ENCODE measurements at regions not wholly inside any gene's neighbourhood (a gene's known extent, or its start where the extent isn't known, plus 50 kb on each side); places are given as distances from the start of the nearest gene placed in this dataset.
"Not testable (repeated sequence)": the region's sequence is repeated elsewhere in the genome, so short reads cannot be mapped to it uniquely, and the experiment has no call there.

DNA sequence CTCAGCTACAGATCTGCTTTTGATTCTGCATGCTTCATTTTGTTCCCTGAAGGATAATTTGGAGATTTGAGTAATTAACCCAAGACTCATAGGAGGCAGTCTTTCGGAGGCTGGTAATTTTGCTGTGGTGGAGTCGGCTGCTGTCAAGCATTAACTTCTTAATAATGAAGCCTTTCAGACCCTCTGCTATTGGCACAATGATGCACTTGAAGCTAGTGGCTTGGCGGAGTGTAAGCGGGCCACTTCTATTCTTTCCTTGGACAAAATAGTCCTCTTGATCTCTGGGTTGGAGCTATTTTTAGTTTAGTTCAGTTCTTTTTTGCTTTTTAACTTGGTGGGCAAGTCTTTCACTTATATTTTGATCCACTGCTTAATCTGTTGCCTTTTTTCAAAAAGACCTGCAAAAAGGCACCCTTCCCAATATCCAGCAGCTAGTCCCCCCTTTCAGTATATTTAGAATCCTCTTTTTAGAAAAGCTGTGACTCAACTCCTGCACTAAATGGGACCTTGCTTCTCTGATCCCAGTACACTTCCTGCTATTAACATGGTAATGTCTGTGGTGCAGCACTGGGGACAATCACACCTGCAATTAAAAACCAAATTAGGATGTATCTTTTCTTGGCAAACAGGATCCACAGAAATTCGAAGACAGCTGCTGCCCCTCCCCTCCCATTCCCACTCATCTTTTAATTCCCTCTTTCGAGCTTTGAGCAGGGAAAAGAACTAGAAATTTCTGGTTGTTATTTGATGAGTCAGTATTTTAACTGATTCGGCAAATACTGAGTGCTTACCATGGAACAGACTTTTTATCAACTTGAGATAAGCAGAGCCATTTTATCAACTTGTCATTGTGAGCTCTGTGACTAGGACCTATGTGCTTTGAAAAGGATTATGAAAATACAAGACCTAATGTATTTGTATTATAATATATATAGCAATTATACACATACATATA lies 169.4 kb upstream of the ANKRD55 start:
- ATAC-seq, result no peak
- Histone ChIP-seq H3K4me3 (no peak overlapping the region), H3K27ac (no peak overlapping the region), H3K27me3 (no peaks in the 10 kb centered on the region), H3K4me1 (peaks cover 0 to 22% (median 8%) of the 10 kb centered on the region in 9 donors), H3K9me3 (no peaks in the 10 kb centered on the region), H3K36me3 (no peaks in the 10 kb centered on the region)
- TF ChIP-seq, protein P1, sequence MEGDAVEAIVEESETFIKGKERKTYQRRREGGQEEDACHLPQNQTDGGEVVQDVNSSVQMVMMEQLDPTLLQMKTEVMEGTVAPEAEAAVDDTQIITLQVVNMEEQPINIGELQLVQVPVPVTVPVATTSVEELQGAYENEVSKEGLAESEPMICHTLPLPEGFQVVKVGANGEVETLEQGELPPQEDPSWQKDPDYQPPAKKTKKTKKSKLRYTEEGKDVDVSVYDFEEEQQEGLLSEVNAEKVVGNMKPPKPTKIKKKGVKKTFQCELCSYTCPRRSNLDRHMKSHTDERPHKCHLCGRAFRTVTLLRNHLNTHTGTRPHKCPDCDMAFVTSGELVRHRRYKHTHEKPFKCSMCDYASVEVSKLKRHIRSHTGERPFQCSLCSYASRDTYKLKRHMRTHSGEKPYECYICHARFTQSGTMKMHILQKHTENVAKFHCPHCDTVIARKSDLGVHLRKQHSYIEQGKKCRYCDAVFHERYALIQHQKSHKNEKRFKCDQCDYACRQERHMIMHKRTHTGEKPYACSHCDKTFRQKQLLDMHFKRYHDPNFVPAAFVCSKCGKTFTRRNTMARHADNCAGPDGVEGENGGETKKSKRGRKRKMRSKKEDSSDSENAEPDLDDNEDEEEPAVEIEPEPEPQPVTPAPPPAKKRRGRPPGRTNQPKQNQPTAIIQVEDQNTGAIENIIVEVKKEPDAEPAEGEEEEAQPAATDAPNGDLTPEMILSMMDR (IDR thresholded peaks at IDR 0.05), result no peak
- 45 to 54% methylated on average over 7 of the region's 7 CpGs for WGBS, 2 donors
- intact Hi-C loops (cut with DNase I), result no loop called here
- no peak for DNase-seq

GRCh38 chr5:56397796-56398195 lies 164.7 kb upstream of the ANKRD55 start:
- WGBS, 2 donors, result 97% methylated on average over 24 of the region's 24 CpGs
- H3K27ac ChIP-seq; H3K36me3 ChIP-seq; DNase-seq; intact Hi-C loops (cut with DNase I); ATAC-seq; H3K27me3 ChIP-seq; H3K4me3 ChIP-seq; H3K4me1 ChIP-seq: not testable (repeated sequence)
- H3K9me3 ChIP-seq, result peaks cover 0 to 44% (median 18%) of the 10 kb centered on the region in 11 donors

DNA sequence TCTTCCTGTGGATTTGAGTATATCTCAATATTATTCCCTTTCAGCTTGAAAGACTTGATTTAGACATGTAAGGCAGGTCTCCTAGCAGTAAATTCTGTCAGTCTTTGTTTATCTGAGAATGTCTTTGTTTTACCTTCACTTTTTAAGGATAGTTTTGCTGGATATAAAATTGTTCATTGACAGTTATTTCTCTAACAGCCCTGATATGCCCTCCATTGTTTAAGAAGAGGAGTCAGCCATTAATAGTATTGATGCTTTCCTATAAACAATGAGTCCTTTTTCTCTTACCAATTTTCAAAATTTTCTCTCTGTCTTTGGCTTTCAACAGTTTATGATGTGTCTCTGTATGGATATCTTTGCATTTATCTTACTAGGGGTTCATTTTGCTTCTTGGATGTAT lies 163.5 kb upstream of the ANKRD55 start:
- intact Hi-C loops (cut with DNase I), result no loop called here
- no peaks in the 10 kb centered on the region for H3K4me1 ChIP-seq
- TF ChIP-seq, protein P1 (IDR thresholded peaks at IDR 0.05), result no peak
- no peak for DNase-seq
- no peak for ATAC-seq
- H3K4me3 ChIP-seq, result no peak overlapping the region
- H3K27ac ChIP-seq, result no peak overlapping the region
- H3K9me3 ChIP-seq, result peaks cover 0 to 55% (median 18%) of the 10 kb centered on the region in 11 donors
- no peaks in the 10 kb centered on the region for H3K36me3 ChIP-seq
- no peaks in the 10 kb centered on the region for H3K27me3 ChIP-seq

GRCh38 chr5:56389261-56389660 lies 156.1 kb upstream of the ANKRD55 start:
- H3K4me1 ChIP-seq, result no peaks in the 10 kb centered on the region
- H3K9me3 ChIP-seq, result peaks cover 0 to 28% (median 4%) of the 10 kb centered on the region in 11 donors
- 80 to 86% methylated on average over 2 of the region's 2 CpGs for WGBS, 2 donors
- DNase-seq (no peak), ATAC-seq (no peak)
- intact Hi-C loops (cut with DNase I), result no loop called here
- H3K36me3 ChIP-seq, result no peaks in the 10 kb centered on the region
- no peaks in the 10 kb centered on the region for H3K27me3 ChIP-seq
- TF ChIP-seq, protein P1 (IDR thresholded peaks at IDR 0.05), result no peak
- H3K27ac ChIP-seq, result no peak overlapping the region
- H3K4me3 ChIP-seq, result no peak overlapping the region

Data from heart right ventricle (tissue), 16 donors.